Activated T-cell treated with anti-CD3 and anti-CD28 coated beads for 24 hours (primary cell): ENCODE measurements at regions not wholly inside any gene's neighbourhood (a gene's known extent, or its start where the extent isn't known, plus 50 kb on each side); places are given as distances from the start of the nearest gene placed in this dataset.
"Not testable (repeated sequence)": the region's sequence is repeated elsewhere in the genome, so short reads cannot be mapped to it uniquely, and the experiment has no call there.

Experiments used
- DNase-seq: peaks from one replicate; pipeline ENCODE4 v3.0.0-alpha.2; 2020; ENCODE audit warnings: low read depth

GRCh38 chr15:26073430-26074333 lies 210.6 kb upstream of the ATP10A start:
- peak; percentile 12 for DNase-seq

- no peak for DNase-seq
These were observed 207.0 kb upstream of the ATP10A start for GRCh38 chr15:26070095-26070532.

- DNase-seq = no peak
These were observed 206.1 kb upstream of the ATP10A start for GRCh38 chr15:26069231-26069641.

GRCh38 chr15:26066896-26067295 lies 203.8 kb upstream of the ATP10A start:
- DNase-seq = no peak

- no peak for DNase-seq
These were observed 202.6 kb upstream of the ATP10A start for GRCh38 chr15:26065723-26066122.

- no peak for DNase-seq
These were observed 198.1 kb upstream of the ATP10A start for GRCh38 chr15:26061248-26061647.

GRCh38 chr15:26056766-26057165 lies 193.6 kb upstream of the ATP10A start:
- not testable (repeated sequence) for DNase-seq

- no peak for DNase-seq
These were observed 188.9 kb upstream of the ATP10A start for GRCh38 chr15:26051761-26052675.

GRCh38 chr15:26050984-26051383 lies 187.9 kb upstream of the ATP10A start:
- no peak for DNase-seq

- DNase-seq = no peak
These were observed 187.0 kb upstream of the ATP10A start for GRCh38 chr15:26049900-26050657.

GRCh38 chr15:26048669-26049068 lies 185.5 kb upstream of the ATP10A start:
- no peak for DNase-seq

- DNase-seq = no peak
These were observed 182.4 kb upstream of the ATP10A start for GRCh38 chr15:26045516-26045915.

GRCh38 chr15:26043018-26043417 lies 179.9 kb upstream of the ATP10A start:
- DNase-seq = no peak

GRCh38 chr15:26038693-26039092 lies 175.6 kb upstream of the ATP10A start:
- DNase-seq = no peak

- DNase-seq = no peak
These were observed 174.2 kb upstream of the ATP10A start for GRCh38 chr15:26037369-26037768.

GRCh38 chr15:26033493-26033892 lies 170.4 kb upstream of the ATP10A start:
- no peak for DNase-seq

- DNase-seq = no peak
These were observed 169.2 kb upstream of the ATP10A start for GRCh38 chr15:26032162-26032846.

GRCh38 chr15:26029586-26029985 lies 166.5 kb upstream of the ATP10A start:
- not testable (repeated sequence) for DNase-seq

- DNase-seq = no peak
These were observed 166.0 kb upstream of the ATP10A start for GRCh38 chr15:26029146-26029545.

GRCh38 chr15:26028086-26028740 lies 165.1 kb upstream of the ATP10A start:
- DNase-seq = no peak

GRCh38 chr15:26026671-26027070 lies 163.5 kb upstream of the ATP10A start:
- DNase-seq = not testable (repeated sequence)
